Parathyroid adenoma (tissue), 2 donors: ENCODE measurements at regions not wholly inside any gene's neighbourhood (a gene's known extent, or its start where the extent isn't known, plus 50 kb on each side); places are given as distances from the start of the nearest gene placed in this dataset.

ENCODE experiments used
- H2AFZ ChIP-seq: fragments of 300-600 bp; sonication (generic); one replicate; pipeline ENCODE4 v1.7.0; 2017; ENCODE audit warnings: antibody characterized with exemption, mild to moderate bottlenecking
- H3K27ac ChIP-seq: fragments of 300-600 bp; sonication (generic); one replicate; pipeline ENCODE4 v1.7.0; 2017
- H3K27me3 ChIP-seq: fragments of 300-600 bp; sonication (generic); one replicate; pipeline ENCODE4 v1.7.0; 2017; ENCODE audit warnings: low read length; ENCODE audit not compliant: control insufficient read depth, insufficient read depth
- H3K36me3 ChIP-seq: fragments of 300-600 bp; sonication (generic); one replicate; pipeline ENCODE4 v1.7.0; 2017; ENCODE audit warnings: low read length; ENCODE audit not compliant: control insufficient read depth, insufficient read depth
- H3K4me1 ChIP-seq: fragments of 300-600 bp; sonication (generic); one replicate; pipeline ENCODE4 v1.7.0; 2017; ENCODE audit warnings: control low read depth
- H3K4me2 ChIP-seq: fragments of 300-600 bp; sonication (generic); one replicate; pipeline ENCODE4 v1.7.0; 2017; ENCODE audit warnings: low read length
- H3K4me3 ChIP-seq: fragments of 300-600 bp; sonication (generic); one replicate; pipeline ENCODE4 v1.7.0; 2017; ENCODE audit warnings: low read depth, low read length
- H3K79me2 ChIP-seq: fragments of 300-600 bp; sonication (generic); one replicate; pipeline ENCODE4 v1.7.0; 2017; ENCODE audit warnings: control low read depth
- H3K9ac ChIP-seq: fragments of 300-600 bp; sonication (generic); one replicate; pipeline ENCODE4 v1.7.0; 2017; ENCODE audit warnings: mild to moderate bottlenecking
- H3K9me3 ChIP-seq: fragments of 300-600 bp; sonication (generic); one replicate; pipeline ENCODE4 v1.7.0; 2017; ENCODE audit warnings: low read length; ENCODE audit not compliant: control insufficient read depth
- CTCF ChIP-seq: fragments of 300-600 bp; sonication (generic); IDR thresholded peaks from one replicate; pipeline ENCODE4 v1.7.0; 2017; ENCODE audit warnings: antibody characterized with exemption, mild to moderate bottlenecking
- donor health status: primary hyperparathyroidism.

GRCh38 chr1:81113688-81114087 lies 687.0 kb upstream of the ADGRL2 start:
- no peak overlapping the region for H3K4me2 ChIP-seq
- no peak overlapping the region for H3K4me3 ChIP-seq
- H3K4me1 ChIP-seq = no peaks in the 10 kb centered on the region
- no peak overlapping the region for H3K9ac ChIP-seq
- no peak for TF ChIP-seq CTCF
- H3K36me3 ChIP-seq = no peaks in the 10 kb centered on the region
- no peaks in the 10 kb centered on the region for H3K79me2 ChIP-seq
- no peak overlapping the region for H3K27ac ChIP-seq
- H3K9me3 ChIP-seq = no peaks in the 10 kb centered on the region
- no peak overlapping the region for H2AFZ ChIP-seq
- no peaks in the 10 kb centered on the region for H3K27me3 ChIP-seq

GRCh38 chr1:81111818-81112217 lies 688.9 kb upstream of the ADGRL2 start:
- no peaks in the 10 kb centered on the region for H3K36me3 ChIP-seq
- H3K4me3 ChIP-seq = no peak overlapping the region
- H3K27me3 ChIP-seq = no peaks in the 10 kb centered on the region
- no peak overlapping the region for H2AFZ ChIP-seq
- H3K79me2 ChIP-seq = no peaks in the 10 kb centered on the region
- no peak for TF ChIP-seq CTCF
- no peak overlapping the region for H3K4me2 ChIP-seq
- H3K9me3 ChIP-seq = no peaks in the 10 kb centered on the region
- H3K27ac ChIP-seq = no peak overlapping the region
- H3K4me1 ChIP-seq = no peaks in the 10 kb centered on the region
- H3K9ac ChIP-seq = no peak overlapping the region

GRCh38 chr1:81109038-81109437 lies 691.7 kb upstream of the ADGRL2 start:
- Histone ChIP-seq H3K4me1 (no peaks in the 10 kb centered on the region), H3K79me2 (no peaks in the 10 kb centered on the region), H3K4me2 (no peak overlapping the region), H3K36me3 (no peaks in the 10 kb centered on the region), H3K9me3 (no peaks in the 10 kb centered on the region), H2AFZ (no peak overlapping the region), H3K27me3 (no peaks in the 10 kb centered on the region), H3K9ac (no peak overlapping the region), H3K4me3 (no peak overlapping the region), H3K27ac (no peak overlapping the region)
- no peak for TF ChIP-seq CTCF

GRCh38 chr1:81097860-81098259 lies 702.9 kb upstream of the ADGRL2 start:
- no peaks in the 10 kb centered on the region for H3K79me2 ChIP-seq

More at GRCh38 chr1:81097860-81098259, 702.9 kb upstream of the ADGRL2 start:
- H3K4me2 ChIP-seq = no peak overlapping the region
- H3K9me3 ChIP-seq = no peaks in the 10 kb centered on the region
- H2AFZ ChIP-seq = no peak overlapping the region
- no peaks in the 10 kb centered on the region for H3K27me3 ChIP-seq
- no peak overlapping the region for H3K4me3 ChIP-seq
- TF ChIP-seq CTCF = no peak
- no peak overlapping the region for H3K27ac ChIP-seq
- H3K9ac ChIP-seq = no peak overlapping the region
- no peaks in the 10 kb centered on the region for H3K36me3 ChIP-seq
- no peaks in the 10 kb centered on the region for H3K4me1 ChIP-seq
